ENCODE measurements at regions not wholly inside any gene's neighbourhood (a gene's known extent, or its start where the extent isn't known, plus 50 kb on each side); places are given as distances from the start of the nearest gene placed in this dataset.
A peak's percentile ranks its signal among the peaks of the same experiment; 100 is the strongest.

- no peak for TF ChIP-seq CEBPZ (IDR thresholded peaks at IDR 0.05; ENCODE audit: low read length)
- no peak for TF ChIP-seq ZNF230 (CRISPR knock-in tag; IDR thresholded peaks at IDR 0.05)
- TF ChIP-seq CREB3 (CRISPR knock-in tag; IDR thresholded peaks at IDR 0.05), result no peak
- no peak for TF ChIP-seq MED13 (CRISPR knock-in tag; IDR thresholded peaks at IDR 0.05)
- no peak for TF ChIP-seq ZNF430 (CRISPR knock-in tag; IDR thresholded peaks at IDR 0.05)
- TF ChIP-seq TP53 (CRISPR knock-in tag; conservative IDR thresholded peaks at IDR 0.05), result no peak
- TF ChIP-seq IKZF1 (IDR thresholded peaks at IDR 0.05), result peak; percentile 94; the same call in 1 of the 2 replicates
- TF ChIP-seq ZNF770 (CRISPR knock-in tag; IDR thresholded peaks at IDR 0.05), result no peak
- no peak for TF ChIP-seq LRRFIP1 (CRISPR knock-in tag; conservative IDR thresholded peaks at IDR 0.05)
- no peak for TF ChIP-seq ZNF407 (CRISPR knock-in tag; IDR thresholded peaks at IDR 0.05; ENCODE audit: not compliant biosample characterization)
- TF ChIP-seq ZNF335 (CRISPR knock-in tag; IDR thresholded peaks at IDR 0.05), result no peak
- no peak for TF ChIP-seq MTA3 (CRISPR knock-in tag; IDR thresholded peaks at IDR 0.05)
- TF ChIP-seq JUNB (CRISPR knock-in tag; IDR thresholded peaks at IDR 0.05; ENCODE audit: borderline replicate concordance), result peak; percentile 40; the same call in 1 of the 2 replicates
- TF ChIP-seq ZNF143 (CRISPR knock-in tag; IDR thresholded peaks at IDR 0.05), result no peak
Observed at GRCh38 chr20:48164034-48164433, 378.8 kb upstream of the SULF2 start (continued).
